ENCODE measurements at regions not wholly inside any gene's neighbourhood (a gene's known extent, or its start where the extent isn't known, plus 50 kb on each side); places are given as distances from the start of the nearest gene placed in this dataset.

GRCh38 chr3:170732660-170733245 is 137.2 kb downstream of the RPL22L1 start:
- FAIRE-seq (no peak), DNase-seq (ENCODE audit: low read depth in 1 of 2, low spot score in 2 of 2) (no peak)
- no peak overlapping the region for H2AK5ac ChIP-seq (ENCODE audit: low read depth, low read length)
- no peak overlapping the region for H2BK15ac ChIP-seq (ENCODE audit: low read length)
- H3K14ac ChIP-seq (ENCODE audit: insufficient read length) = no peak overlapping the region
- POLR2A ChIA-PET (ENCODE audit: partially characterized antibody) = no interaction called here
- H2BK5ac ChIP-seq (ENCODE audit: low read depth, low read length) = no peak overlapping the region
- no peaks in the 10 kb centered on the region for H3K9me3 ChIP-seq (ENCODE audit: insufficient read depth in 2 of 2, low read depth in 1 of 2, low read length in 1 of 2)
- peaks cover 0 to 5% (median 2%) of the 10 kb centered on the region in 4 experiments; a peak in 3 of 7 replicates for H3K4me1 ChIP-seq (replicated peaks in 1 of 4; ENCODE audit: control insufficient read depth in 3 of 4, insufficient read depth in 4 of 4, low read length in 3 of 4)
- CTCF ChIA-PET (ENCODE audit: partially characterized antibody) = no interaction called here
- H2AFZ ChIP-seq (ENCODE audit: low read length) = no peak overlapping the region
- H3K23ac ChIP-seq (ENCODE audit: insufficient read length) = no peak overlapping the region
- no peak overlapping the region for H4K8ac ChIP-seq (ENCODE audit: extremely low read depth, insufficient read depth, low read length)
- H3K36me3 ChIP-seq (ENCODE audit: control insufficient read depth in 2 of 4, insufficient read depth in 4 of 4, low read length in 3 of 4) = no peaks in the 10 kb centered on the region
- H4K5ac ChIP-seq (ENCODE audit: insufficient read length, low read depth, low read length) = no peak overlapping the region
- no peak overlapping the region for H3K27ac ChIP-seq (ENCODE audit: low read depth, low read length)
- H3K79me2 ChIP-seq (ENCODE audit: control insufficient read depth in 1 of 2, insufficient read depth in 2 of 2, low read length in 2 of 2) = no peaks in the 10 kb centered on the region
- no peak overlapping the region for H3K4me3 ChIP-seq (ENCODE audit: extremely low read depth in 1 of 4, insufficient read depth in 2 of 4, low read depth in 3 of 4, low read length in 4 of 4)
- no peaks in the 10 kb centered on the region for H4K20me1 ChIP-seq (replicated peaks in 1 of 2; ENCODE audit: control insufficient read depth in 1 of 2, insufficient read depth in 2 of 2, low read length in 2 of 2)
- H3K4me2 ChIP-seq (ENCODE audit: insufficient read depth in 1 of 2, low read depth in 2 of 2, low read length in 2 of 2) = no peak overlapping the region
- H2BK12ac ChIP-seq (ENCODE audit: low read depth, low read length) = no peak overlapping the region
- H3K79me1 ChIP-seq (ENCODE audit: low read depth, low read length) = no peaks in the 10 kb centered on the region
- no peaks in the 10 kb centered on the region for H3K27me3 ChIP-seq (replicated peaks in 1 of 4; ENCODE audit: control insufficient read depth in 3 of 4, extremely low read depth in 1 of 4, insufficient read depth in 3 of 4, low read length in 3 of 4)
- no peak overlapping the region for H3K4ac ChIP-seq (replicated peaks; ENCODE audit: insufficient read length, low read depth, low read length)
- no peak overlapping the region for H3K56ac ChIP-seq (replicated peaks; ENCODE audit: insufficient read length, low read depth, low read length)
- no peak overlapping the region for H2BK20ac ChIP-seq (ENCODE audit: low read length)
- H4K91ac ChIP-seq (replicated peaks; ENCODE audit: insufficient read length, low read length) = no peak overlapping the region
- H3K9ac ChIP-seq (replicated peaks in 1 of 4; ENCODE audit: extremely low read depth in 1 of 4, low read depth in 3 of 4, low read length in 3 of 4) = no peak overlapping the region
- no peaks in the 10 kb centered on the region for H3K23me2 ChIP-seq (ENCODE audit: low read depth, low read length)
- no peak overlapping the region for H2BK120ac ChIP-seq (replicated peaks; ENCODE audit: low read depth, low read length)
- no peak overlapping the region for H3K18ac ChIP-seq (ENCODE audit: extremely low read depth, low read length)
- TF ChIP-seq RNF2 (IDR thresholded peaks at IDR 0.05; ENCODE audit: borderline replicate concordance, low read depth, low read length, missing control alignments, poor library complexity, severe bottlenecking) (no peak), NRF1 (IDR thresholded peaks at IDR 0.05; ENCODE audit: low read depth, low read length) (no peak), SP2 (IDR thresholded peaks at IDR 0.05; ENCODE audit: low read length) (no peak), E2F6 (IDR thresholded peaks at IDR 0.05) (no peak), CTBP2 (IDR thresholded peaks at IDR 0.05; ENCODE audit: borderline replicate concordance, insufficient read depth, insufficient read length, low read length) (no peak), SP4 (IDR thresholded peaks at IDR 0.05; ENCODE audit: low read length) (no peak), ASH2L (IDR thresholded peaks at IDR 0.05; ENCODE audit: low read length) (no peak), USF2 (IDR thresholded peaks at IDR 0.05; ENCODE audit: low read length) (no peak), RBBP5 (IDR thresholded peaks at IDR 0.05; ENCODE audit: borderline replicate concordance, low read depth, low read length) (no peak), JUN (IDR thresholded peaks at IDR 0.05; ENCODE audit: low read depth, low read length) (no peak), TAF7 (optimal IDR thresholded peaks at IDR 0.05; ENCODE audit: borderline replicate concordance, low read depth, low read length) (no peak)
